Adrenal gland (tissue), 5 donors: ENCODE measurements at regions not wholly inside any gene's neighbourhood (a gene's known extent, or its start where the extent isn't known, plus 50 kb on each side); places are given as distances from the start of the nearest gene placed in this dataset.

Experiments
- POLR2A ChIP-seq, 2 donors: fragments of 450-650 bp; IDR thresholded peaks; one replicate each; pipeline ENCODE4 v1.6.1; 2017; ENCODE audit warnings: antibody characterized with exemption in 2 of 2, mild to moderate bottlenecking in 2 of 2, moderate library complexity in 1 of 2
- TF ChIP-seq, protein P1 (sequence below), 6 experiments: fragments of 450-650 bp in 4 of 6; fragments of 200-600 bp in 2 of 6; sonication (generic) in 1 of 6; IDR thresholded peaks; 1 replicate in 5 of 6; 2 replicates in 1 of 6; pipeline versions ENCODE4 v1.5.1 to v1.8.0; 2016 to 2021; ENCODE audit warnings: antibody characterized with exemption in 6 of 6, mild to moderate bottlenecking in 2 of 6, moderate library complexity in 1 of 6
- donor health status: DM: no; HTN: no; CAD: no.

- TF ChIP-seq, protein P1, sequence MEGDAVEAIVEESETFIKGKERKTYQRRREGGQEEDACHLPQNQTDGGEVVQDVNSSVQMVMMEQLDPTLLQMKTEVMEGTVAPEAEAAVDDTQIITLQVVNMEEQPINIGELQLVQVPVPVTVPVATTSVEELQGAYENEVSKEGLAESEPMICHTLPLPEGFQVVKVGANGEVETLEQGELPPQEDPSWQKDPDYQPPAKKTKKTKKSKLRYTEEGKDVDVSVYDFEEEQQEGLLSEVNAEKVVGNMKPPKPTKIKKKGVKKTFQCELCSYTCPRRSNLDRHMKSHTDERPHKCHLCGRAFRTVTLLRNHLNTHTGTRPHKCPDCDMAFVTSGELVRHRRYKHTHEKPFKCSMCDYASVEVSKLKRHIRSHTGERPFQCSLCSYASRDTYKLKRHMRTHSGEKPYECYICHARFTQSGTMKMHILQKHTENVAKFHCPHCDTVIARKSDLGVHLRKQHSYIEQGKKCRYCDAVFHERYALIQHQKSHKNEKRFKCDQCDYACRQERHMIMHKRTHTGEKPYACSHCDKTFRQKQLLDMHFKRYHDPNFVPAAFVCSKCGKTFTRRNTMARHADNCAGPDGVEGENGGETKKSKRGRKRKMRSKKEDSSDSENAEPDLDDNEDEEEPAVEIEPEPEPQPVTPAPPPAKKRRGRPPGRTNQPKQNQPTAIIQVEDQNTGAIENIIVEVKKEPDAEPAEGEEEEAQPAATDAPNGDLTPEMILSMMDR (IDR thresholded peaks at IDR 0.05), result no peak
- TF ChIP-seq POLR2A (IDR thresholded peaks at IDR 0.05), result no peak
These were observed 947.9 kb downstream of the DTWD2 start for GRCh38 chr5:118040496-118040895.
